ENCODE measurements at regions not wholly inside any gene's neighbourhood (a gene's known extent, or its start where the extent isn't known, plus 50 kb on each side); places are given as distances from the start of the nearest gene placed in this dataset.

DNA sequence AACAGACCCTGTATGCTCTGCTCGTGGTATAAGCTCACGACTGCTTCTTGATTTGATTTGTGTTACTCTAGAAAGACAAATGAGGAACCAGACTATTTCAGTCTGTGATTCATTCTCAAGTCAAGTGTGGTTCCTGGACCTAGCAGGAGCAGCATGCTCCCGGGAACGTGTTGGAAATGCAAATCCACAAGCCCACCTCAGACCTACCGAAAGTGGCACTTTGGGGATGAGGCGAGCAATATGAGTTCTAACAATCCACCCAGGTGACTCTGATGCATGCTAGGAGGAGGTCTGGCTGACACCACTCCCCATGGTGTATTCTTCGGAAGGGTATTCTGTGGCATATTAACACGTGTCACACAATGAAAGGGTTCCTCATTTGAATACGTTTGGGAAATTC lies 59.5 kb upstream of the TMX1 start:
- H3K36me3 ChIP-seq (replicated peaks; ENCODE audit: insufficient read depth, low read length) = no peaks in the 10 kb centered on the region
- no peak overlapping the region for H3K4me2 ChIP-seq (ENCODE audit: low read depth, low read length)
- H3K27me3 ChIP-seq (replicated peaks; ENCODE audit: insufficient read depth, low read length) = no peaks in the 10 kb centered on the region
- no peaks in the 10 kb centered on the region for H3K9me3 ChIP-seq (replicated peaks; ENCODE audit: insufficient read depth, low read length)
- no peaks in the 10 kb centered on the region for H3K79me2 ChIP-seq (ENCODE audit: low read length)
- H3K4me1 ChIP-seq (ENCODE audit: low read length) = no peaks in the 10 kb centered on the region
- H3F3A ChIP-seq (ENCODE audit: insufficient read depth, low read length) = no peaks in the 10 kb centered on the region
- no peaks in the 10 kb centered on the region for H3K9me2 ChIP-seq (replicated peaks; ENCODE audit: insufficient read depth, low read length)
- DNase-seq = no peak
- no peak overlapping the region for H2AFZ ChIP-seq (ENCODE audit: low read length)
- no peak for TF ChIP-seq EZH2phosphoT487 (IDR thresholded peaks at IDR 0.05; ENCODE audit: low read length)
- TF ChIP-seq EZH2 (optimal IDR thresholded peaks at IDR 0.05; ENCODE audit: low read depth, low read length) = no peak
- TF ChIP-seq, protein P1, sequence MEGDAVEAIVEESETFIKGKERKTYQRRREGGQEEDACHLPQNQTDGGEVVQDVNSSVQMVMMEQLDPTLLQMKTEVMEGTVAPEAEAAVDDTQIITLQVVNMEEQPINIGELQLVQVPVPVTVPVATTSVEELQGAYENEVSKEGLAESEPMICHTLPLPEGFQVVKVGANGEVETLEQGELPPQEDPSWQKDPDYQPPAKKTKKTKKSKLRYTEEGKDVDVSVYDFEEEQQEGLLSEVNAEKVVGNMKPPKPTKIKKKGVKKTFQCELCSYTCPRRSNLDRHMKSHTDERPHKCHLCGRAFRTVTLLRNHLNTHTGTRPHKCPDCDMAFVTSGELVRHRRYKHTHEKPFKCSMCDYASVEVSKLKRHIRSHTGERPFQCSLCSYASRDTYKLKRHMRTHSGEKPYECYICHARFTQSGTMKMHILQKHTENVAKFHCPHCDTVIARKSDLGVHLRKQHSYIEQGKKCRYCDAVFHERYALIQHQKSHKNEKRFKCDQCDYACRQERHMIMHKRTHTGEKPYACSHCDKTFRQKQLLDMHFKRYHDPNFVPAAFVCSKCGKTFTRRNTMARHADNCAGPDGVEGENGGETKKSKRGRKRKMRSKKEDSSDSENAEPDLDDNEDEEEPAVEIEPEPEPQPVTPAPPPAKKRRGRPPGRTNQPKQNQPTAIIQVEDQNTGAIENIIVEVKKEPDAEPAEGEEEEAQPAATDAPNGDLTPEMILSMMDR (IDR thresholded peaks at IDR 0.05; ENCODE audit: low read length) = no peak
- no peak overlapping the region for H3K9ac ChIP-seq (ENCODE audit: low read length)
- H3K4me3 ChIP-seq (ENCODE audit: low read length) = no peak overlapping the region
- no peaks in the 10 kb centered on the region for H4K20me1 ChIP-seq (ENCODE audit: insufficient read depth, low read length)
- H3K27ac ChIP-seq (ENCODE audit: low read length) = no peak overlapping the region

DNA sequence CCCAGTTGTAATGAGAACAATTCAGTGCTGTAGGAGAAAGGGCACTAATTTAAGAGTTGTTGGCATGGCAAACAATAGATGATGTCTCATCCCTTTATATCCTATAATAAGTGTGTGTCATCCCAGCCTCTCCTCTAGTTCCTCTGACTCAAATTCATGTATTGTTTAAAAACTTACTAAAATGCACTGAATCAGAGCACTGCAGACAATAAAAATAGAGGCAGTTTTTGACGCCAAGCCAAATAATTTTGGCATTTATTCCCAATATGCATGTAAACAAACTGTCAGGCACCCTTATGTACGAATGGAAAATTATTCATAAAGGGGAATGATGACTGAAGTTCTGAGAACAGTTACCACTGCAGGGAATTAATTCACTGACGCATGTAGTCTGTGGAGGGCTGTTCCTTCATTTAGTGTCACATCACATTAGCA lies 57.9 kb upstream of the TMX1 start:
- no peak for DNase-seq
- no peak overlapping the region for H3K27ac ChIP-seq (ENCODE audit: low read length)
- H3K9me2 ChIP-seq (replicated peaks; ENCODE audit: insufficient read depth, low read length) = no peaks in the 10 kb centered on the region
- no peaks in the 10 kb centered on the region for H3K4me1 ChIP-seq (ENCODE audit: low read length)
- no peaks in the 10 kb centered on the region for H3K79me2 ChIP-seq (ENCODE audit: low read length)
- no peaks in the 10 kb centered on the region for H3K27me3 ChIP-seq (replicated peaks; ENCODE audit: insufficient read depth, low read length)
- no peak overlapping the region for H3K9ac ChIP-seq (ENCODE audit: low read length)
- no peak overlapping the region for H2AFZ ChIP-seq (ENCODE audit: low read length)
- H3K4me3 ChIP-seq (ENCODE audit: low read length) = no peak overlapping the region
- no peaks in the 10 kb centered on the region for H3K36me3 ChIP-seq (replicated peaks; ENCODE audit: insufficient read depth, low read length)
- H3F3A ChIP-seq (ENCODE audit: insufficient read depth, low read length) = no peaks in the 10 kb centered on the region
- TF ChIP-seq, protein P1 (IDR thresholded peaks at IDR 0.05; ENCODE audit: low read length) = no peak
- TF ChIP-seq EZH2phosphoT487 (IDR thresholded peaks at IDR 0.05; ENCODE audit: low read length) (no peak), EZH2 (optimal IDR thresholded peaks at IDR 0.05; ENCODE audit: low read depth, low read length) (no peak)
- no peaks in the 10 kb centered on the region for H4K20me1 ChIP-seq (ENCODE audit: insufficient read depth, low read length)
- H3K4me2 ChIP-seq (ENCODE audit: low read depth, low read length) = no peak overlapping the region
- no peaks in the 10 kb centered on the region for H3K9me3 ChIP-seq (replicated peaks; ENCODE audit: insufficient read depth, low read length)

DNA sequence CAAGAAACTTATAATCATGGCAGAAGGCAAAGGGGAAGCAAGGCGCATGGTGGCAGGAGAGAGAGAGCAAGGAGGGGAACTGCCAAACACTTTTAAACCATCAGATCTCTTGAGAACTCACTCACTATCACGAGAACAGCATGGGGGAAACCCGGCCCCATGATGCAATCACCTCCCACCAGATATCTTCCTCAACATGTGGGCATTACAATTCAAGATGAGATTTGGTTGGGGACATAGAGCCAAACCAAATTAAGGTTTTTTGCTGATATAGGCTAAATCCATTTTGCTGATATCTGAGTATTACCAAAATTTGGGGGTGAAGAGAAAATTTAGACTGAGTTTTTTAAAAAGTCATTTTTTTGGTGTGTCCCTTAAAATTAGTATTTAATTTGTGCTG lies 54.9 kb upstream of the TMX1 start:
- Histone ChIP-seq H3F3A (ENCODE audit: insufficient read depth, low read length) (no peaks in the 10 kb centered on the region), H3K4me3 (ENCODE audit: low read length) (no peak overlapping the region), H3K9ac (ENCODE audit: low read length) (no peak overlapping the region), H3K27ac (ENCODE audit: low read length) (no peak overlapping the region), H3K36me3 (replicated peaks; ENCODE audit: insufficient read depth, low read length) (no peaks in the 10 kb centered on the region), H3K9me2 (replicated peaks; ENCODE audit: insufficient read depth, low read length) (no peaks in the 10 kb centered on the region), H2AFZ (ENCODE audit: low read length) (no peak overlapping the region), H3K27me3 (replicated peaks; ENCODE audit: insufficient read depth, low read length) (no peaks in the 10 kb centered on the region), H4K20me1 (ENCODE audit: insufficient read depth, low read length) (no peaks in the 10 kb centered on the region), H3K9me3 (replicated peaks; ENCODE audit: insufficient read depth, low read length) (no peaks in the 10 kb centered on the region), H3K4me2 (ENCODE audit: low read depth, low read length) (no peak overlapping the region), H3K4me1 (ENCODE audit: low read length) (no peaks in the 10 kb centered on the region), H3K79me2 (ENCODE audit: low read length) (no peaks in the 10 kb centered on the region)
- TF ChIP-seq EZH2phosphoT487 (IDR thresholded peaks at IDR 0.05; ENCODE audit: low read length) (no peak), EZH2 (optimal IDR thresholded peaks at IDR 0.05; ENCODE audit: low read depth, low read length) (no peak)
- TF ChIP-seq, protein P1 (IDR thresholded peaks at IDR 0.05; ENCODE audit: low read length) = no peak
- DNase-seq = no peak

All from MM.1S (cell line).